ENCODE measurements at regions not wholly inside any gene's neighbourhood (a gene's known extent, or its start where the extent isn't known, plus 50 kb on each side); places are given as distances from the start of the nearest gene placed in this dataset.
"Not testable (repeated sequence)": the region's sequence is repeated elsewhere in the genome, so short reads cannot be mapped to it uniquely, and the experiment has no call there.

GRCh38 chr4:66372706-66373105, 702.4 kb upstream of the EPHA5 start:
- no peaks in the 10 kb centered on the region for H3K27me3 Mint-ChIP-seq
- H3K9me3 ChIP-seq (ENCODE audit: control insufficient read depth, low read length, poor library complexity, severe bottlenecking), result no peaks in the 10 kb centered on the region
- no peak overlapping the region for H3K27ac Mint-ChIP-seq
- no peaks in the 10 kb centered on the region for H3K4me1 Mint-ChIP-seq
- ATAC-seq (no peak), DNase-seq (no peak)
- H3K4me3 Mint-ChIP-seq, result no peak overlapping the region
- no peaks in the 10 kb centered on the region for H3K36me3 Mint-ChIP-seq (ENCODE audit: low read depth)

- Mint-ChIP-seq H3K4me1 (no peaks in the 10 kb centered on the region), H3K36me3 (ENCODE audit: low read depth) (no peaks in the 10 kb centered on the region)
These were observed 696.9 kb upstream of the EPHA5 start for GRCh38 chr4:66367043-66367660.

GRCh38 chr4:66360395-66360794, 690.1 kb upstream of the EPHA5 start:
- H3K36me3 Mint-ChIP-seq (ENCODE audit: low read depth); H3K4me3 Mint-ChIP-seq; ATAC-seq; H3K27ac Mint-ChIP-seq; H3K27me3 Mint-ChIP-seq; H3K4me1 Mint-ChIP-seq; H3K9me3 ChIP-seq (ENCODE audit: control insufficient read depth, low read length, poor library complexity, severe bottlenecking); DNase-seq: not testable (repeated sequence)

More at GRCh38 chr4:66367043-66367660, 696.9 kb upstream of the EPHA5 start:
- Mint-ChIP-seq H3K4me3 (no peak overlapping the region), H3K27me3 (no peaks in the 10 kb centered on the region), H3K27ac (no peak overlapping the region)
- ATAC-seq, result no peak
- DNase-seq, result no peak
- H3K9me3 ChIP-seq (ENCODE audit: control insufficient read depth, low read length, poor library complexity, severe bottlenecking), result no peaks in the 10 kb centered on the region

GRCh38 chr4:66357316-66357715, 687.0 kb upstream of the EPHA5 start:
- no peak overlapping the region for H3K4me3 Mint-ChIP-seq
- no peaks in the 10 kb centered on the region for H3K9me3 ChIP-seq (ENCODE audit: control insufficient read depth, low read length, poor library complexity, severe bottlenecking)
- H3K4me1 Mint-ChIP-seq, result no peaks in the 10 kb centered on the region
- H3K36me3 Mint-ChIP-seq (ENCODE audit: low read depth), result no peaks in the 10 kb centered on the region
- H3K27ac Mint-ChIP-seq, result no peak overlapping the region
- H3K27me3 Mint-ChIP-seq, result no peaks in the 10 kb centered on the region
- ATAC-seq (no peak), DNase-seq (no peak)

- Mint-ChIP-seq H3K36me3 (ENCODE audit: low read depth) (no peaks in the 10 kb centered on the region), H3K27ac (no peak overlapping the region), H3K4me1 (no peaks in the 10 kb centered on the region), H3K4me3 (no peak overlapping the region), H3K27me3 (no peaks in the 10 kb centered on the region)
- H3K9me3 ChIP-seq (ENCODE audit: control insufficient read depth, low read length, poor library complexity, severe bottlenecking), result no peaks in the 10 kb centered on the region
- DNase-seq (no peak), ATAC-seq (no peak)
These were observed 685.0 kb upstream of the EPHA5 start for GRCh38 chr4:66355328-66355727.

GRCh38 chr4:66351761-66352160, 681.5 kb upstream of the EPHA5 start:
- peaks cover 3% of the 10 kb centered on the region for H3K9me3 ChIP-seq (ENCODE audit: control insufficient read depth, low read length, poor library complexity, severe bottlenecking)
- Mint-ChIP-seq H3K27ac (no peak overlapping the region), H3K4me3 (no peak overlapping the region), H3K4me1 (no peaks in the 10 kb centered on the region), H3K36me3 (ENCODE audit: low read depth) (no peaks in the 10 kb centered on the region), H3K27me3 (no peaks in the 10 kb centered on the region)
- ATAC-seq (no peak), DNase-seq (no peak)

- H3K27me3 Mint-ChIP-seq, result no peaks in the 10 kb centered on the region
- ATAC-seq (no peak), DNase-seq (no peak)
- no peaks in the 10 kb centered on the region for H3K4me1 Mint-ChIP-seq
- H3K27ac Mint-ChIP-seq, result no peak overlapping the region
- no peaks in the 10 kb centered on the region for H3K36me3 Mint-ChIP-seq (ENCODE audit: low read depth)
- H3K4me3 Mint-ChIP-seq, result no peak overlapping the region
- no peaks in the 10 kb centered on the region for H3K9me3 ChIP-seq (ENCODE audit: control insufficient read depth, low read length, poor library complexity, severe bottlenecking)
These were observed 670.1 kb upstream of the EPHA5 start for GRCh38 chr4:66340286-66340893.

- DNase-seq, result no peak
- no peaks in the 10 kb centered on the region for H3K4me1 Mint-ChIP-seq
- no peaks in the 10 kb centered on the region for H3K9me3 ChIP-seq (ENCODE audit: control insufficient read depth, low read length, poor library complexity, severe bottlenecking)
- no peaks in the 10 kb centered on the region for H3K27me3 Mint-ChIP-seq
- H3K27ac Mint-ChIP-seq, result no peak overlapping the region
- no peaks in the 10 kb centered on the region for H3K36me3 Mint-ChIP-seq (ENCODE audit: low read depth)
- ATAC-seq, result no peak
- no peak overlapping the region for H3K4me3 Mint-ChIP-seq
These were observed 668.7 kb upstream of the EPHA5 start for GRCh38 chr4:66339007-66339406.

- H3K9me3 ChIP-seq (ENCODE audit: control insufficient read depth, low read length, poor library complexity, severe bottlenecking), result no peaks in the 10 kb centered on the region
- H3K27ac Mint-ChIP-seq, result no peak overlapping the region
- H3K36me3 Mint-ChIP-seq (ENCODE audit: low read depth), result no peaks in the 10 kb centered on the region
- H3K27me3 Mint-ChIP-seq, result no peaks in the 10 kb centered on the region
- H3K4me1 Mint-ChIP-seq, result no peaks in the 10 kb centered on the region
- no peak for ATAC-seq
- DNase-seq, result no peak
- H3K4me3 Mint-ChIP-seq, result no peak overlapping the region
These were observed 661.5 kb upstream of the EPHA5 start for GRCh38 chr4:66331761-66332160.

- Mint-ChIP-seq H3K4me1 (no peaks in the 10 kb centered on the region), H3K36me3 (ENCODE audit: low read depth) (no peaks in the 10 kb centered on the region), H3K27me3 (no peaks in the 10 kb centered on the region), H3K4me3 (no peak overlapping the region), H3K27ac (no peak overlapping the region)
- DNase-seq (no peak), ATAC-seq (no peak)
- no peaks in the 10 kb centered on the region for H3K9me3 ChIP-seq (ENCODE audit: control insufficient read depth, low read length, poor library complexity, severe bottlenecking)
These were observed 659.8 kb upstream of the EPHA5 start for GRCh38 chr4:66330125-66330524.

GRCh38 chr4:66328803-66329574, 658.7 kb upstream of the EPHA5 start:
- no peaks in the 10 kb centered on the region for H3K4me1 Mint-ChIP-seq
- H3K36me3 Mint-ChIP-seq (ENCODE audit: low read depth), result no peaks in the 10 kb centered on the region
- no peak overlapping the region for H3K4me3 Mint-ChIP-seq
- ATAC-seq (no peak), DNase-seq (no peak)
- no peak overlapping the region for H3K27ac Mint-ChIP-seq
- H3K9me3 ChIP-seq (ENCODE audit: control insufficient read depth, low read length, poor library complexity, severe bottlenecking), result no peaks in the 10 kb centered on the region
- no peaks in the 10 kb centered on the region for H3K27me3 Mint-ChIP-seq

- DNase-seq (no peak), ATAC-seq (no peak)
- H3K9me3 ChIP-seq (ENCODE audit: control insufficient read depth, low read length, poor library complexity, severe bottlenecking), result no peaks in the 10 kb centered on the region
- no peak overlapping the region for H3K4me3 Mint-ChIP-seq
- no peaks in the 10 kb centered on the region for H3K4me1 Mint-ChIP-seq
- H3K27me3 Mint-ChIP-seq, result no peaks in the 10 kb centered on the region
- H3K27ac Mint-ChIP-seq, result no peak overlapping the region
- no peaks in the 10 kb centered on the region for H3K36me3 Mint-ChIP-seq (ENCODE audit: low read depth)
These were observed 637.6 kb upstream of the EPHA5 start for GRCh38 chr4:66307641-66308438.

GRCh38 chr4:66300336-66300934, 630.1 kb upstream of the EPHA5 start:
- no peak overlapping the region for H3K4me3 Mint-ChIP-seq
- ATAC-seq (no peak), DNase-seq (no peak)
- no peak overlapping the region for H3K27ac Mint-ChIP-seq
- H3K36me3 Mint-ChIP-seq (ENCODE audit: low read depth), result no peaks in the 10 kb centered on the region
- no peaks in the 10 kb centered on the region for H3K9me3 ChIP-seq (ENCODE audit: control insufficient read depth, low read length, poor library complexity, severe bottlenecking)
- no peaks in the 10 kb centered on the region for H3K4me1 Mint-ChIP-seq
- H3K27me3 Mint-ChIP-seq, result no peaks in the 10 kb centered on the region
